ENCODE measurements at regions not wholly inside any gene's neighbourhood (a gene's known extent, or its start where the extent isn't known, plus 50 kb on each side); places are given as distances from the start of the nearest gene placed in this dataset.

GRCh38 chr1:188827400-188827799 is 1650.3 kb downstream of the BRINP3 start:
- TF ChIP-seq CTCF (IDR thresholded peaks at IDR 0.05; ENCODE audit: low read depth, low read length) (no peak), EZH2phosphoT487 (IDR thresholded peaks at IDR 0.05; ENCODE audit: low read depth) (no peak)

Data from OCI-LY3 (cell line).